ENCODE measurements at regions not wholly inside any gene's neighbourhood (a gene's known extent, or its start where the extent isn't known, plus 50 kb on each side); places are given as distances from the start of the nearest gene placed in this dataset.

DNA sequence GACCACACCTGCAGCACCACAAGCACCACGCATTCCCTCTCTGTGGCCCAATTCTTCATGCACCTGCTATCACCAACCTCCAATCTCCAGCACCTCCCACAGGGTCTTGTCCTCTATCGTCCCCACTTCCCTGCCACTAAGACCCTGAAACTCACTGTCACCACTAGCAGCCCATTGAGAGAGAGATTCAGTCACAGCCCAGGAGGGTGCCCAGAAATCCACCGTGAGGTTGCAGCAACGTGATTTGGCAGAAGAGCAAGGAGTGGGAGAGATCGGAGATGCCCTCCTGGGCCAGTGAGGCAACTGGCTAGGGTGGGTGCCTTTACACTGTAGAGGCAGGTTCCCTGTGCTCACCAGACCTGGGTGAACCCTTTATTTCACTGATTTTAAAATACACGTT is 90.1 kb downstream of the ANKRD60 start:
- DNase-seq, result peak; percentile 34

GRCh38 chr20:58137651-58138265 is 90.7 kb downstream of the ANKRD60 start:
- DNase-seq, result peak; percentile 19

- no peak for DNase-seq
Measured at GRCh38 chr20:58137236-58137635, 91.2 kb downstream of the ANKRD60 start.

DNA sequence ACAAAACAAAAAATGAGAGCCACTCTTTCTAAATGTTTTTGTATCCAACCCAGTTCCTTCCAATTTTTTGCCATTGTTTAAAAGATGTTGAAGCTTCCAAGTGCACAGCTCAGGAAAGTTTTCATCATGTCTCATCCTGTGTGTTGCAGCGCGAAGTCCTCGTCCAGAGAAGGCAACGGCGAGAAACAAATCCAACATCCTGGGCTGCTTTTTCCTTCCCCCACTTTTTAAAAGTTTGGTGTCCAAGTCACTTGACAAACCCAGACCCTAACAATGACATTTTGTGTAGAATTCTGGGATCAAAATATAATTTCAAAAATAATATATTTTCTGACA is 92.3 kb downstream of the ANKRD60 start:
- DNase-seq, result no peak

DNA sequence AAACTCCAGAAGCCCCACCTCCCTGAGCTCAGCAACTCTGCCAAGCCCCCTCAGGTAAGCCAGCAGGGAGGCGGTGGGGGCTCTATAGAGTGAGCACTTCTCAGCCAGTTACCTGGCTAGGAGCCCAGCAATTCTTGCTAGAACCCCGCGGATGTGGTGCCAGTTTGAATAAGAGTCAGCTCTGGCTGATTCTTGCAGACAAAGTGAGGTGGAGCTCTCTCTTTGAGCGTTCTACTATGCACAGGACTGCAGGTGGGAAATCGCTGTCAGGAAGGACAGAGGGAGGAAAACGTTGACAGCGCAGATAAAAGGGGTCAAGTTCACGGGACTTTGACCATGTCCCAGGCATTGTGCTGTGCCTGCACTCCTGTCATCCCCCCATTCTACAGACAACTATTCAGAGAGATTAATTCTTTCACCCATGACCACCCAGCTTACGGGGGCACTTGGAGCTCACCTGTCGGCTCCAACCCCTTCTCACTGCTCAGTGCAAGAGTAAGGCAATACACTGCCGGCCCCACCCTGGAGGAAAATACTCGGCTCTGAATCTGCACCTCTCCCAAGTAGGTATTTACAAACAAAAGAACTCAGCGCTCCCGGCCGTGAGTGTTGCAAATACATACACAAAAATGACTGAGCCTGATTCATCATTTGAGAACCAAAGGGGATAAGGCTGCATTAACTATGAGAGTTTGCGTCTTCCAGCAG is 92.9 kb downstream of the ANKRD60 start:
- DNase-seq, result peak; percentile 52

GRCh38 chr20:58133020-58133808 is 95.2 kb downstream of the ANKRD60 start:
- DNase-seq, result peak; percentile 38

DNA sequence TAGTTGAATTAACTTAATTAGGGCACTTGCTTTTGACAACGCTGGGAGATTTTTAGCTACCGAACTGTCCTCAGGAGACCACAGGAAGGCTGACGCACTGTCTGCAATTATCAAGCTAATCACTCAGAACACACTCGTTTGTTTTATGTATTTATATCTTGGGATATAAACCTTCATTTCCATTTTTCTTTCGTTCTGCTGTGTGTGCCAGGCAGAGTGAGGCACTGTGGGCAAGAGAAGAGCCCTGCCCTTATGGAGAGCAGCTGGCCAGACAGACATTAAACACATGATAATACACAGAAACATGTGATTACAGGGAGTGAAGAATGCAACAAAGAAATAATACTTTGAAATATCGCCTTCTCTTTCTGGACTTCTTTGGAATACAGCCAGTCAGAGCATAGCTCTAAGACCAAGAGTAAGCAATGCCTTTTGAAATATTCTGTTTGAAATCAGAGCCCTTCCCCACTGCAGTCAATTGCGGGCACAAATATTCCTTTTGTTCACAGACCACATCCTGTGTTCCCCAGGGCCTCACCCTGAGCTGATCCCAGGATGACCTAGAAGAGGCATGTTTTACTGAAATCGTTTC is 96.8 kb downstream of the ANKRD60 start:
- DNase-seq, result peak; percentile 67

- DNase-seq, result peak; percentile 61
Measured at GRCh38 chr20:58131151-58131550, 97.3 kb downstream of the ANKRD60 start.

GRCh38 chr20:58130581-58130980 is 97.9 kb downstream of the ANKRD60 start:
- peak; percentile 52 for DNase-seq

DNA sequence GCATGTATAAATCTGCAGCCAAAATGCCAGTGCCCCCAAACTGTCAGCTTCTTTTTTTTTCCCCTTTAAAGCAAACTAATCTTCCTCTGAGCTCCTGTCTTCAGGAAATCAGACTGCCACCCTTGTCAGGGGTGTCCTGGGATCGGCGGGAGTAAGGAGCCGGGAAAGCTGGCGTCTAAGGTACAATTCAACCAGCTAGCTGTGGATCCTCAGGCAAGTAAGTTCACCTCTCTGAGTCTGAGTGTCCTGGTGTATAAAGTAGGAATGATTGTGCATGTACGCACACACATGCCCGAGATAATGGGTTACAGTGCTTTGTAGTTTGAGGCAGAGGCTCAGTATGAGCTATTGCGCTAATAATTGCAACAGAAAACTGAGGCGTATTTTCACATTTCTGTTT is 98.3 kb downstream of the ANKRD60 start:
- DNase-seq, result peak; percentile 22

DNA sequence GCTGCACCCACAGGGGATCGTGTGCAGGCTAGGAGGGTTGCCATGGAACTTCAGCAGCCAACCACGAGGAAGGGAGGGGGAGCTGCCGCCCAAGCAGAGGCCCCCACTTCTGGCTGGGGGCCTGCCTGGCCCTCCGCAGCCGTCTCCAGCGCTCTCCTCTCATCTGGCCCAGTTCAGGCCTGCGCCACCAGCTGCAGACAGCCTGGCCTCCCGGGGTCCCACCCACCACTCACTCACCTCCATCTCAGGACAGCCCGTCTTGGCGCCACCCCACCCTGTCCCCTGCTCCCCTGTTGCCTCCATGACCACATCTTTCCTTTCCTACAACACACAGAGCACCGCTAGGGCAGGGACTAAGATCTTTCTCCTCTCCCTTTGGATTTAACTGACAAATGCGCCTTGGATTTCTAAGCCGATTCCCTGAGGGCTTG is 98.7 kb downstream of the ANKRD60 start:
- DNase-seq, result peak; percentile 36

DNA sequence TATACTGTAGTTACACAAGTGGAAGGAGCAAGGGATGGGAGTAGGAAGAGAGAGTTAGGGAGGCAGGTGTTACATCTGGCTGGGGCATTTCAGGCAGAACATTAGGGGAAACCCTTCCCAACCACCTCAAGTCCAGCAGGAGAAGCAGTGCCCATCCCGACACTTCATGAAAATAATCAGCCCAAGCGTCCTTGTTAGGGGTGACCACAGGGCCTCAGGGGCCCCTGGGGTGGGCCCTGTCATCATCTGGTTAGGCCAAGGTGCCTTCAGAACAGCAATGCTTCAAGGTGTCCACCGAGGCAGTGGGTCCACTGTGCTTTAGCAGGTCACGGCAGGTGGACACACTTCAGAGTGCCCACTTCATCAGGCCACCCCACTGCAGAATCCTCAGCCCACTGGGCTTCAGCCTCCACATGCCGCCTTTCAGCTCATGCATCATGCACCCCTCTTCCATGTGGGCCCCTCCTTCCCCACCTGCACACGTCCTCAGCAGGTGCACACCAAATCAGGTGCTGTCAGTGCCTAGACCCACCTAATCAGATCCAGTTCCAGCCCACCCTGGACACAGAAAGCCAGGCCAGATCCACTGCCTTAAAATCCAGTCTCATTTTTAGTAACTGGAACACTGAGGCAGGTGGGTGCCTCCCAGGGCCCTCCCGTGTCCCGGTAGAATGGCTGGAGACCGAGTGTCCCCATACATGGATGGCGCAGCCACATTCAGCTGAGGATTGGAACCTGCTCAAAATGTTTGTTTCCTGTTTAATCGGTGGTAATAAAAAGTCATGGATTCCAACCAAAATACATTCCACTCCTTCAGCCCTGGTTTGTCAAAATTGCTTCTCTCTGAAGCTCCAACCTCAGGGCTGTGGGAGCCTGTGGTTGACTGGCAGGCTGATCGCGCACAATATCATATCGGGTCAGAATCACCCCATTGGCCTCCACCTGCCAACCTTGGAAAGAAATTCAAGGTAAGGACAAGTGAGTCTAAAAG is 99.5 kb downstream of the ANKRD60 start:
- peak; percentile 29 for DNase-seq

- DNase-seq, result peak; percentile 81
Measured at GRCh38 chr20:58127701-58128111, 100.7 kb downstream of the ANKRD60 start.

DNA sequence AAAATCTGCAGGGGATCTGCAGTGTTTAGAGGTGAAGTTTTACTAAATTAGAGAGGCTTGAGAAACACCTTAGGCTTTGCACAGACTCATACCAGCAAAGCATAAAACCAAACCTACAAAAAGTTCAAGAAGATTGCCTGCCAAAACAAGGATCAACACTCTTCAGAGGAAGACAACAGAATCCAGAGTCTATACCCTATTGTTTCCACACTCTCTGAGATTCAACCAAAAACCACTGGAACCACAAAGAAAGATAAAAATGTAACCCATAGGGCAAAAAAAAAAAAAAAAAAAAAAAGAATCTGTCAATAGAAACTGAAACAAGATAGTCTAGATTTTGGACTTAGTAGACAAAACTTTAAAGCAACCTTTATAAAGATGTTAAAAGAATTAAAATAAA is 102.7 kb downstream of the ANKRD60 start:
- DNase-seq, result no peak

- no peak for DNase-seq
Measured at GRCh38 chr20:58117944-58118343, 110.5 kb downstream of the ANKRD60 start.

GRCh38 chr20:58116505-58116904 is 111.9 kb downstream of the ANKRD60 start:
- DNase-seq, result no peak

- DNase-seq, result no peak
Measured at GRCh38 chr20:58113716-58114115, 114.7 kb downstream of the ANKRD60 start.

DNA sequence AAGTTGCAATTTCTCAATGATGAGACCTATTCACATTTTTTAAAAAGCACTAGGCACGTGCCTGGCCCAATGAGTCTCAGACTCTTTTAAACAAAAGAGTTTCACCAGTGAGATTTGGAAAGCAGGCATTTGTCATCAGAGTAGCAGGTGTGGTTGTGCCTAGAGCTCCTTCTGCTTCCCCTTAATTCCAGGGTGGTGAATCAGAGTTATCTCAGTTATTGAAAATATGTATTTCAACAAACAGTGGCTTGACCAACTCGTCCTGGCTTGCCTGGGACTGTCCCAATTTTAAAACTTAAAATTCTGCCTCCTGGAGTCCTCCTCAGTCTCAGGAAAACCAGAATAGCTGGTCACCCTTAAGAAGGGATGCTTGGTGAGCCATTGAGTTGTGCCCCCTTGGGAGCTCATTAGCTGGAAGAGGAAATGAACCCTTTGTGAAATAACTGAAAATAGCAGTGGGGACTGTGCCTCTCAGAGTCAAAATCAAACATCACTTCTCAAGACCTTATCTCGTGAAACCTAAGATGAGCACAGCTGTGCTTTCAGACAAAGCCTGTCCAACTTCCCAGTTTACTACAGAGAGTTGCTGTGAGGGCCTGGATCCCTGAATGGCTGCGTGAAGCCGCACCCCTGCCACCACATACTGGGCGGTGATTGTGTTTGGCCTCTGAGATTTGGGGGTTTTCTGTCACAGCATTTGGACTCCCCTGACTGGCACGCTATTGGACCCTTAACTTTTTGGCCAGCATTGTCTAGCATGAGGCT is 116.3 kb downstream of the ANKRD60 start:
- no peak for DNase-seq

DNA sequence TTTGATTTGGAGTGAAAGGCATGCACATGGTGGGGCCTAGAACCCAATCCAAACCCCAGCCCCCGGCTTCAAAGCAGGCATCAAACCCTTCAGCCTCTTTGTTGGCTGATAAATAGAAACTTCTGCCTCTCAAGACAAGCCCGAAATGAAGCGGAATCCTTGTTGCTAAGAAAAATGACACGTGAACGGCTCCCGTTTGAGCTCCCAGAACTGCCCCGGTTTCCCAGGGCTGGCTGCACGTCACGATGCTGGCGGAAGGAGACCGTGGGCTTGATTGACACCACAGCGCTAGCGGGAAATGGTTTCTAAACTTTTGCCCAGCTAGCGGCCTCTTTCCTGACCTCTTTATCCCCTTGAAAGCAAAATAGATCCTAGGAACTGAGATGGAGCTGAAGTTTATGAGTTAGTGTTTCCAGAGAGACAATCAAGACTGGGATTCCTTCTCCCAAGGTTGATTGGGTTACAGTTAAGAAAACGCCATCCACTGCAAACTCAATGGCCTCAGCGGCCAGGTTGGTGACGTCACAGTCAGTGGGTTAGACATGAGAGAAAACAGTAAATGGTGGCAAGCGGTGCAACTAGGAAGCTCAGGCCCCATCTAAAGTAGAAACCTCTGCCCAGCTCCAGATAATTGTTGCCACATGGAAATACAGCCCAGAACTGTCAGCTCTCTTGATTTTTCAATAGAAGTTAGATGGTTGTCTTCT is 117.0 kb downstream of the ANKRD60 start:
- no peak for DNase-seq

- no peak for DNase-seq
Measured at GRCh38 chr20:58109918-58110635, 118.4 kb downstream of the ANKRD60 start.

Measured in islet precursor cell (in vitro differentiated cells).